H9 (cell line): ENCODE measurements at regions not wholly inside any gene's neighbourhood (a gene's known extent, or its start where the extent isn't known, plus 50 kb on each side); places are given as distances from the start of the nearest gene placed in this dataset.

ENCODE experiments used
- DNase-seq: peaks from one replicate; pipeline ENCODE4 v3.0.0-alpha.2; 2017
- H2AFZ ChIP-seq: one replicate; pipeline ENCODE4 v1.6.1; 2013; ENCODE audit warnings: mild to moderate bottlenecking, low read length, control low read depth, moderate library complexity
- H2AK5ac ChIP-seq: 2 replicates; pipeline ENCODE4 v1.6.1; 2013; ENCODE audit warnings: low read length, control low read depth, mixed read lengths; ENCODE audit not compliant: insufficient read length
- H2BK120ac ChIP-seq: one replicate; pipeline ENCODE4 v1.6.1; 2013; ENCODE audit warnings: low read depth, mild to moderate bottlenecking, low read length, control low read depth, inconsistent platforms; ENCODE audit not compliant: poor library complexity, severe bottlenecking
- H2BK12ac ChIP-seq: 2 replicates; pipeline ENCODE4 v1.6.1; 2013; ENCODE audit warnings: low read length, control low read depth, mixed read lengths, low read depth; ENCODE audit not compliant: insufficient read length
- H2BK15ac ChIP-seq: 2 replicates; pipeline ENCODE4 v1.6.1; 2013; ENCODE audit warnings: low read depth, low read length, control low read depth
- H2BK20ac ChIP-seq: one replicate; pipeline ENCODE4 v1.6.1; 2013; ENCODE audit warnings: low read depth, mild to moderate bottlenecking, low read length, control low read depth, inconsistent platforms; ENCODE audit not compliant: poor library complexity, severe bottlenecking
- H2BK5ac ChIP-seq: 2 replicates; pipeline ENCODE4 v1.6.1; 2013; ENCODE audit warnings: low read length, control low read depth, mixed read lengths; ENCODE audit not compliant: insufficient read length
- H3K14ac ChIP-seq: 2 replicates; pipeline ENCODE4 v1.6.1; 2013; ENCODE audit warnings: low read length, control low read depth; ENCODE audit not compliant: insufficient read depth
- H3K18ac ChIP-seq: 2 replicates; pipeline ENCODE4 v1.6.1; 2013; ENCODE audit warnings: low read depth, mild to moderate bottlenecking, mixed read lengths, low read length, control low read depth; ENCODE audit not compliant: insufficient read length
- H3K23ac ChIP-seq: 2 replicates; pipeline ENCODE4 v1.6.1; 2013; ENCODE audit warnings: low read length, control low read depth, mixed read lengths, low read depth; ENCODE audit not compliant: insufficient read length
- H3K23me2 ChIP-seq: 2 replicates; pipeline ENCODE4 v1.6.1; 2013; ENCODE audit warnings: low read depth, mild to moderate bottlenecking, mixed read lengths, low read length, control low read depth; ENCODE audit not compliant: insufficient read length, poor library complexity, severe bottlenecking
- H3K27ac ChIP-seq: 2 replicates; pipeline ENCODE4 v1.5.1; 2013; ENCODE audit warnings: low read length, control low read depth, mixed read lengths, low read depth; ENCODE audit not compliant: insufficient read length
- H3K27me3 ChIP-seq: 2 replicates; pipeline ENCODE4 v1.6.1; 2013; ENCODE audit warnings: low read length, control low read depth, inconsistent platforms; ENCODE audit not compliant: insufficient read depth
- H3K4ac ChIP-seq: 2 replicates; pipeline ENCODE4 v1.6.1; 2013; ENCODE audit warnings: low read depth, mild to moderate bottlenecking, control low read depth, inconsistent platforms, low read length, moderate library complexity
- H3K4me1 ChIP-seq: 2 replicates; pipeline ENCODE4 v1.6.1; 2013; ENCODE audit warnings: low read length, control low read depth, inconsistent platforms; ENCODE audit not compliant: insufficient read depth
- H3K4me2 ChIP-seq: 2 replicates; pipeline ENCODE4 v1.6.1; 2013; ENCODE audit warnings: low read length, control low read depth, mixed read lengths; ENCODE audit not compliant: insufficient read length, insufficient read depth
- H3K56ac ChIP-seq: 2 replicates; pipeline ENCODE4 v1.6.1; 2013; ENCODE audit warnings: low read depth, mild to moderate bottlenecking, mixed read lengths, low read length, control low read depth; ENCODE audit not compliant: insufficient read length
- H3K79me1 ChIP-seq: 2 replicates; pipeline ENCODE4 v1.6.1; 2013; ENCODE audit warnings: low read depth, mild to moderate bottlenecking, moderate library complexity, low read length, control low read depth, inconsistent platforms; ENCODE audit not compliant: insufficient read depth, poor library complexity, severe bottlenecking
- H3K79me2 ChIP-seq: 2 replicates; pipeline ENCODE4 v1.6.1; 2013; ENCODE audit warnings: low read length, control low read depth, inconsistent platforms; ENCODE audit not compliant: insufficient read depth
- H3K9ac ChIP-seq: 2 replicates; pipeline ENCODE4 v1.6.1; 2013; ENCODE audit warnings: low read length, control low read depth, mixed read lengths; ENCODE audit not compliant: insufficient read length; ENCODE audit errors: extremely low read depth
- H3K9me3 ChIP-seq: one replicate; pipeline ENCODE4 v1.6.1; 2013; ENCODE audit warnings: low read depth, low read length, inconsistent platforms; ENCODE audit not compliant: control insufficient read depth
- H3T11ph ChIP-seq: one replicate; pipeline ENCODE4 v1.6.1; 2013; ENCODE audit warnings: mild to moderate bottlenecking, low read length, control low read depth, inconsistent platforms
- H4K20me1 ChIP-seq: one replicate; pipeline ENCODE4 v1.6.1; 2013; ENCODE audit not compliant: control insufficient read depth, insufficient read length, insufficient read depth
- H4K5ac ChIP-seq: 2 replicates; pipeline ENCODE4 v1.6.1; 2013; ENCODE audit warnings: low read depth, mild to moderate bottlenecking, mixed read lengths, low read length, control low read depth; ENCODE audit not compliant: insufficient read length
- H4K8ac ChIP-seq: replicated peaks from 2 replicates; pipeline ENCODE4 v1.6.1; 2013; ENCODE audit warnings: low read length, control low read depth, mixed read lengths, low read depth; ENCODE audit not compliant: insufficient read length
- H4K91ac ChIP-seq: 2 replicates; pipeline ENCODE4 v1.6.1; 2013; ENCODE audit warnings: low read depth, mild to moderate bottlenecking, moderate library complexity, mixed read lengths, low read length, control low read depth; ENCODE audit not compliant: insufficient read length
- H3K27ac Mint-ChIP-seq, 3 experiments: 2 replicates in 2 of 3; 3 replicates in 1 of 3; pipeline ENCODE4 v1.8.0; 2020 to 2021; ENCODE audit warnings: mixed read lengths in 3 of 3, mild to moderate bottlenecking in 1 of 3, moderate library complexity in 1 of 3
- H3K27me3 Mint-ChIP-seq: 2 replicates; pipeline ENCODE4 v1.8.0; 2021; ENCODE audit warnings: low read depth, mild to moderate bottlenecking, moderate library complexity, mixed read lengths
- H3K36me3 Mint-ChIP-seq, 3 experiments: 2 replicates in 2 of 3; 3 replicates in 1 of 3; pipeline ENCODE4 v1.8.0; 2020 to 2021; ENCODE audit warnings: low read depth in 3 of 3, mixed read lengths in 3 of 3; ENCODE audit not compliant: insufficient read depth in 1 of 3
- H3K4me1 Mint-ChIP-seq, 2 experiments: 2 replicates each; pipeline ENCODE4 v1.8.0; 2020; ENCODE audit warnings: mixed read lengths in 2 of 2
- H3K4me3 Mint-ChIP-seq, 2 experiments: 2 replicates in 1 of 2; 3 replicates in 1 of 2; pipeline ENCODE4 v1.8.0; 2020 to 2021; ENCODE audit warnings: mild to moderate bottlenecking in 2 of 2, mixed read lengths in 2 of 2, moderate library complexity in 1 of 2
- H3K9me3 Mint-ChIP-seq, 2 experiments: 2 replicates in 1 of 2; 3 replicates in 1 of 2; pipeline ENCODE4 v1.8.0; 2020; ENCODE audit warnings: mild to moderate bottlenecking in 2 of 2, mixed read lengths in 2 of 2, moderate library complexity in 1 of 2
- WGBS: extraction: QIAGEN DNeasy Blood & Tissue Kit; methylation state at CpG from one replicate; pipeline ENCODE4 v1.1.7; 2013; ENCODE audit warnings: missing lambda C conversion rate, low lambda C conversion rate, mixed read lengths; ENCODE audit not compliant: insufficient read length; ENCODE audit errors: extremely low coverage; 5-methylcytosine and 5-hydroxymethylcytosine counted together
- TF ChIP-seq, protein P1 (sequence below): fragments of 200-600 bp; sonication (generic); conservative IDR thresholded peaks from 3 replicates; pipeline ENCODE4 v1.8.0; 2021; ENCODE audit warnings: antibody characterized with exemption, mild to moderate bottlenecking

DNA sequence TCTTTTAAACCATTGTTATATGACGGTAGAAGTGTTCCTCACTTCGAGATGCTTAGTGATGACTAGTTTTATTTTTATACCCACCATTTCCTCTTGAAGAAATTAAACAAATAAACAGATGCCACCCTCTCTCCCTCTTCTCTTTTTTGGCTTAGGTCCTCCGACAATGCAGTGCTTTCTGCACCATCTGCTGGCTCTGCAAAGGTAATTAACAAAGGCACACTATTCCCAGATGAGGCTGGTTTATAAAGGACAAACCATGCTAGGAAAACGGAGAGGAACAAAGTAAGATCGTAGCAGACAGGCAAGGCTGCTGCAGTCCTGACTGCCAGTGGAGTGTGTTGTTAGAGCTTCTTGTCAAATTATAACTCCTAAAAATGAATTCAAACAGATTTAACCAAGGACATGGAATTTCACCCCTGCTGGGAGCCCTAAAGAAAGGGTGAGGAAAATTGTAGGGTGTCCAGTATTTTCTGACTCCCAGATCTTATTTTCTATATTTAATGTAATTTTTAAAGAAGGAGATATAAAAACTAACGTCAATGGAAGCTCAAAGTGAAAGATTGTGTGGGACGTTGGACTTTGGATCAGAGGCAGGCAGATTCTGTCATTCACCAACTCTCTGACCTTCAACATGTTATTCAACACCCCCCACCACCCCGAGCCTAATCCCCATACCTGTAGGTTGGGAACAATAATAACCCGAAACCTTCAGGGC lies 142.1 kb downstream of the CPEB2 start:
- Histone ChIP-seq H2BK20ac (no peak overlapping the region), H3K18ac (no peak overlapping the region), H2BK5ac (no peak overlapping the region), H3K9ac (no peak overlapping the region), H3K79me1 (no peaks in the 10 kb centered on the region), H3K79me2 (no peaks in the 10 kb centered on the region), H3K4me1 (peaks cover 5% of the 10 kb centered on the region; the same call in 1 of the 2 replicates), H3K4ac (no peak overlapping the region), H2BK15ac (no peak overlapping the region), H3K9me3 (no peaks in the 10 kb centered on the region), H2BK12ac (no peak overlapping the region), H4K8ac (no peak overlapping the region), H3K4me2 (no peak overlapping the region), H3K27me3 (no peaks in the 10 kb centered on the region), H2BK120ac (no peak overlapping the region), H4K20me1 (no peaks in the 10 kb centered on the region), H2AK5ac (no peak overlapping the region), H3K23me2 (no peaks in the 10 kb centered on the region), H3K56ac (no peak overlapping the region), H3T11ph (no peak overlapping the region), H3K27ac (no peak overlapping the region), H3K14ac (no peak overlapping the region), H3K23ac (no peak overlapping the region), H2AFZ (no peak overlapping the region), H4K91ac (no peak overlapping the region), H4K5ac (no peak overlapping the region)
- peaks cover 0 to 3% of the 10 kb centered on the region in 2 experiments; a peak in 1 of 5 replicates for H3K9me3 Mint-ChIP-seq
- no CpG with 5 or more reads among the region's 9 CpGs for WGBS
- H3K27ac Mint-ChIP-seq: no peak overlapping the region
- no peak for DNase-seq
- H3K4me1 Mint-ChIP-seq: peaks cover 26 to 28% of the 10 kb centered on the region in 2 experiments
- TF ChIP-seq, protein P1, sequence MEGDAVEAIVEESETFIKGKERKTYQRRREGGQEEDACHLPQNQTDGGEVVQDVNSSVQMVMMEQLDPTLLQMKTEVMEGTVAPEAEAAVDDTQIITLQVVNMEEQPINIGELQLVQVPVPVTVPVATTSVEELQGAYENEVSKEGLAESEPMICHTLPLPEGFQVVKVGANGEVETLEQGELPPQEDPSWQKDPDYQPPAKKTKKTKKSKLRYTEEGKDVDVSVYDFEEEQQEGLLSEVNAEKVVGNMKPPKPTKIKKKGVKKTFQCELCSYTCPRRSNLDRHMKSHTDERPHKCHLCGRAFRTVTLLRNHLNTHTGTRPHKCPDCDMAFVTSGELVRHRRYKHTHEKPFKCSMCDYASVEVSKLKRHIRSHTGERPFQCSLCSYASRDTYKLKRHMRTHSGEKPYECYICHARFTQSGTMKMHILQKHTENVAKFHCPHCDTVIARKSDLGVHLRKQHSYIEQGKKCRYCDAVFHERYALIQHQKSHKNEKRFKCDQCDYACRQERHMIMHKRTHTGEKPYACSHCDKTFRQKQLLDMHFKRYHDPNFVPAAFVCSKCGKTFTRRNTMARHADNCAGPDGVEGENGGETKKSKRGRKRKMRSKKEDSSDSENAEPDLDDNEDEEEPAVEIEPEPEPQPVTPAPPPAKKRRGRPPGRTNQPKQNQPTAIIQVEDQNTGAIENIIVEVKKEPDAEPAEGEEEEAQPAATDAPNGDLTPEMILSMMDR: no peak
- no peak overlapping the region for H3K4me3 Mint-ChIP-seq
- H3K27me3 Mint-ChIP-seq: no peaks in the 10 kb centered on the region; the same call in 1 of the 2 replicates
- no peaks in the 10 kb centered on the region; a peak in 1 of 7 replicates for H3K36me3 Mint-ChIP-seq
